Heart left ventricle (tissue), 16 donors: ENCODE measurements at regions not wholly inside any gene's neighbourhood (a gene's known extent, or its start where the extent isn't known, plus 50 kb on each side); places are given as distances from the start of the nearest gene placed in this dataset.

Experiments
- ATAC-seq, 4 donors: fragments of 200-7000 bp; cut with Tn5 transposase; one replicate each; pipeline ENCODE4 v1.9.1; 2020 to 2022; ENCODE audit warnings: moderate library complexity in 4 of 4, mild to moderate bottlenecking in 3 of 4, moderate number of reproducible peaks in 1 of 4
- DNase-seq, 5 donors: peaks; one replicate each; pipeline ENCODE4 v3.0.0-alpha.2; 2020
- H3K27ac ChIP-seq, 12 donors: fragments of 200-600 bp; sonication (generic) in 4 of 12; one replicate each; pipeline versions ENCODE4 v1.5.0 to v1.8.0; 2016 to 2022; ENCODE audit warnings: mild to moderate bottlenecking in 2 of 12
- H3K27me3 ChIP-seq, 9 donors: fragments of 200-600 bp; sonication (generic) in 2 of 9; one replicate each; pipeline versions ENCODE4 v1.5.1 to v1.8.0; 2016 to 2022; ENCODE audit warnings: mild to moderate bottlenecking in 3 of 9
- H3K36me3 ChIP-seq, 9 donors: fragments of 200-600 bp; sonication (generic) in 2 of 9; one replicate each; pipeline versions ENCODE4 v1.5.0 to v1.8.0; 2018 to 2022; ENCODE audit warnings: mild to moderate bottlenecking in 2 of 9
- H3K4me1 ChIP-seq, 12 donors: fragments of 200-600 bp; sonication (generic) in 4 of 12; one replicate each; pipeline versions ENCODE4 v1.5.0 to v1.8.0; 2016 to 2022; ENCODE audit warnings: mild to moderate bottlenecking in 3 of 12
- H3K4me3 ChIP-seq, 12 donors: fragments of 200-600 bp; sonication (generic) in 4 of 12; one replicate each; pipeline versions ENCODE4 v1.5.0 to v1.8.0; 2017 to 2022; ENCODE audit warnings: mild to moderate bottlenecking in 9 of 12, moderate library complexity in 4 of 12
- H3K9me3 ChIP-seq, 12 donors: fragments of 200-600 bp; sonication (generic) in 4 of 12; one replicate each; pipeline versions ENCODE4 v1.5.0 to v1.8.0; 2016 to 2022; ENCODE audit warnings: mild to moderate bottlenecking in 1 of 12
- CTCF ChIP-seq, 12 donors: fragments of 200-600 bp; sonication (generic) in 4 of 12; IDR thresholded peaks; one replicate each; pipeline versions ENCODE4 v1.5.0 to v1.8.0; 2018 to 2022; ENCODE audit warnings: antibody characterized with exemption in 12 of 12, mild to moderate bottlenecking in 5 of 12
- POLR2A ChIP-seq, 2 donors: fragments of 450-650 bp; IDR thresholded peaks; one replicate each; pipeline ENCODE4 v1.6.1; 2017; ENCODE audit warnings: antibody characterized with exemption in 2 of 2, mild to moderate bottlenecking in 2 of 2, moderate library complexity in 2 of 2
- WGBS, 4 donors: extraction: QIAGEN DNeasy Blood & Tissue Kit in 2 of 4; methylation state at CpG; one replicate each; pipeline versions ENCODE4 v1.1.5 to v1.1.7; 2013 to 2018; 5-methylcytosine and 5-hydroxymethylcytosine counted together
- intact Hi-C, 10 donors: fragments of 100-400 bp; cut with DNase I; formaldehyde crosslinking; loops; one replicate each; pipeline versions ENCODE4 v1.11.1 to v1.14.2; 2022
- donor health status: ischemic (EF 13 %, LVEDD 7.1; RV severe dilation, severe dysfunction).
- donor health status: healthy with polysubstance abuse.
- donor health status: DM: no; HTN: yes; CAD: no.
- donor health status: DM: no; HTN: no; CAD: no.
- donor health status: ischemic (EF 25% LVEDD 6.9; RV normal size, moderate dysfunction).
- donor health status: ischemic (EF 25% LVEDD 5.7; RV mildly dilated, moderate dysfunction).
- donor health status: healthy.
- donor health status: DM: yes; HTN: yes; CAD: no.
- donor health status: ischemic (EF 35%, LVEDD 5.7; RV mildly dilated, moderate dysfunction).
- donor health status: nonischemic (EF 11% LVEDD 7.7; RV severe dilation, severe dysfunction).
- donor health status: DM: yes; HTN: yes; CAD: no.
- donor health status: PGD.
- donor health status: ischemic (EF 29% LVEDD 5.4; RV normal size, mild dysfunction).
- donor health status: nonischemic (EF 23%, LVEDD 6.1; RV moderate dilation, normal function).

DNA sequence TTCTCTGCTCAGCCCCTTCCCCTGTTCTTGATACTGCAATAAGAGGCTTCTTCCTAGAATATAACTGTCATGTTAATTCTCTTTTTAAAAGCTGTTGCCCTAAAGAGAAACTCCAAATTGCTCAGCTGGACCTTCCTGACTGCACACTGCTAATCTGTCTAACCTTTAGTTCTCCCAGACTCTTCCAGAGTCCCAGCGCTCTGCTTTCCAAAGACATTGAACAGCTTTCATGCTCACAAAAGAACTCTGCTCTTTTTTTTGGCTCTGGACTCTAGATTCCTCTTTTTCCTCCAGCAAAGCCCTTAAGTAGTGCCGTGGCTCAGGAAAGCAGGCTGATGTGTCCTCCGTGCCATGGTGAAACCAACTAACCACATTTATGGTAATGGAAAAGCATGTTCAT lies 356.6 kb upstream of the RSPO3 start:
- intact Hi-C loops: no loop called here
- ATAC-seq (no peak), DNase-seq (no peak)
- Histone ChIP-seq H3K9me3 (peaks cover 0 to 5% (median 0%) of the 10 kb centered on the region in 12 donors), H3K4me1 (no peaks in the 10 kb centered on the region), H3K27ac (no peak overlapping the region), H3K36me3 (no peaks in the 10 kb centered on the region), H3K27me3 (no peaks in the 10 kb centered on the region), H3K4me3 (no peak overlapping the region)
- no peak for TF ChIP-seq CTCF (IDR thresholded peaks at IDR 0.05)
- TF ChIP-seq POLR2A (IDR thresholded peaks at IDR 0.05): no peak
- WGBS, 4 donors: 58 to 74% (median 65%) methylated on average over 3 of the region's 3 CpGs

GRCh38 chr6:126764104-126764503 lies 354.4 kb upstream of the RSPO3 start:
- TF ChIP-seq CTCF (IDR thresholded peaks at IDR 0.05) (no peak), POLR2A (IDR thresholded peaks at IDR 0.05) (no peak)

DNA sequence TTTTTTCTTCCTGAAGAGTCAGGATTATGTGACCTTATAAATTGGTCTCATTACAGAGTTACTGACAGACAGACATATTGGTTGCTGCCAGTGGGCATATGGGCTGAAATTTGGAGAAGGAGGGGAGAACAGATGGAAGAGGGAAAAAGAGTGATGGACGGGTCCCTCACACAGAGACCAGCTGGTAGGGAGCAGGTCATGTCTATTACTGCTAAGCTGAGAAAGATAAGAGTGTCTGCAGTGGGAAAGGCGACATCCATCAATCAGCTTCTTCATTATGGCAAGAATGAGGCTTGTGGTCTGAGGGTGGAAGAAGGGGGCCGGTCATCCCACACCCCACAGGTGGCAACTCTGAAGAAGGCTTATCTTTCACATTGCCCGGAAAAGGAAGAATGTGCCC lies 353.8 kb upstream of the RSPO3 start:
- TF ChIP-seq POLR2A (IDR thresholded peaks at IDR 0.05) (no peak), CTCF (IDR thresholded peaks at IDR 0.05) (no peak)
- no peak for ATAC-seq
- Histone ChIP-seq H3K27ac (no peak overlapping the region), H3K27me3 (no peaks in the 10 kb centered on the region), H3K4me1 (no peaks in the 10 kb centered on the region), H3K9me3 (no peaks in the 10 kb centered on the region), H3K4me3 (no peak overlapping the region), H3K36me3 (no peaks in the 10 kb centered on the region)
- 38 to 50% (median 45%) methylated on average over 4 of the region's 4 CpGs for WGBS, 4 donors
- intact Hi-C loops: no loop called here
- DNase-seq: no peak

More at GRCh38 chr6:126764104-126764503, 354.4 kb upstream of the RSPO3 start:
- Histone ChIP-seq H3K4me1 (no peaks in the 10 kb centered on the region), H3K4me3 (no peak overlapping the region), H3K9me3 (peaks cover 0 to 1% (median 0%) of the 10 kb centered on the region in 12 donors), H3K36me3 (no peaks in the 10 kb centered on the region), H3K27ac (no peak overlapping the region), H3K27me3 (no peaks in the 10 kb centered on the region)
- 62 to 71% (median 68%) methylated on average over 4 of the region's 4 CpGs for WGBS, 4 donors
- DNase-seq: no peak
- intact Hi-C loops: no loop called here
- ATAC-seq: no peak

GRCh38 chr6:126766820-126767219 lies 351.7 kb upstream of the RSPO3 start:
- WGBS, 4 donors: 58 to 82% (median 71%) methylated on average over 3 of the region's 3 CpGs
- intact Hi-C loops: no loop called here
- no peak for TF ChIP-seq CTCF (IDR thresholded peaks at IDR 0.05)
- no peak for TF ChIP-seq POLR2A (IDR thresholded peaks at IDR 0.05)
- H3K27me3 ChIP-seq: no peaks in the 10 kb centered on the region
- no peaks in the 10 kb centered on the region for H3K4me1 ChIP-seq
- H3K4me3 ChIP-seq: no peak overlapping the region
- no peak for DNase-seq
- no peaks in the 10 kb centered on the region for H3K36me3 ChIP-seq
- no peak overlapping the region for H3K27ac ChIP-seq
- no peak for ATAC-seq
- no peaks in the 10 kb centered on the region for H3K9me3 ChIP-seq
